ENCODE measurements at regions not wholly inside any gene's neighbourhood (a gene's known extent, or its start where the extent isn't known, plus 50 kb on each side); places are given as distances from the start of the nearest gene placed in this dataset.

GRCh38 chr4:56222514-56222913, 164.8 kb downstream of the AASDH start:
- Histone ChIP-seq H3K36me3 (no peaks in the 10 kb centered on the region), H3K9me3 (no peaks in the 10 kb centered on the region), H3K4me3 (no peak overlapping the region), H3K27me3 (no peaks in the 10 kb centered on the region), H3K27ac (no peak overlapping the region), H3K4me1 (no peaks in the 10 kb centered on the region)
- no peak for TF ChIP-seq POLR2A (IDR thresholded peaks at IDR 0.05)
- TF ChIP-seq CTCF (IDR thresholded peaks at IDR 0.05): no peak
- DNase-seq: no peak

- H3K27ac ChIP-seq: no peak overlapping the region
- DNase-seq: no peak
- H3K36me3 ChIP-seq: no peaks in the 10 kb centered on the region
- H3K4me3 ChIP-seq: no peak overlapping the region
- no peaks in the 10 kb centered on the region for H3K27me3 ChIP-seq
- no peaks in the 10 kb centered on the region for H3K9me3 ChIP-seq
- TF ChIP-seq POLR2A (IDR thresholded peaks at IDR 0.05) (no peak), CTCF (IDR thresholded peaks at IDR 0.05) (no peak)
- H3K4me1 ChIP-seq: no peaks in the 10 kb centered on the region
Measured at GRCh38 chr4:56220261-56220660, 167.0 kb downstream of the AASDH start.

GRCh38 chr4:56219447-56219846, 167.8 kb downstream of the AASDH start:
- no peak for TF ChIP-seq CTCF (IDR thresholded peaks at IDR 0.05)
- no peak for TF ChIP-seq POLR2A (IDR thresholded peaks at IDR 0.05)
- no peaks in the 10 kb centered on the region for H3K27me3 ChIP-seq
- H3K9me3 ChIP-seq: no peaks in the 10 kb centered on the region
- no peak for DNase-seq
- H3K4me3 ChIP-seq: no peak overlapping the region
- no peaks in the 10 kb centered on the region for H3K4me1 ChIP-seq
- no peaks in the 10 kb centered on the region for H3K36me3 ChIP-seq
- no peak overlapping the region for H3K27ac ChIP-seq

- Histone ChIP-seq H3K27ac (peak overlapping the region in 3 of 4 donors; percentile 62 to 92 (median 81)), H3K36me3 (no peaks in the 10 kb centered on the region)
- TF ChIP-seq POLR2A (IDR thresholded peaks at IDR 0.05) (no peak), CTCF (IDR thresholded peaks at IDR 0.05) (no peak)
Measured at GRCh38 chr4:56218230-56218895, 168.9 kb downstream of the AASDH start.

GRCh38 chr4:56217343-56217890, 169.9 kb downstream of the AASDH start:
- no peaks in the 10 kb centered on the region for H3K36me3 ChIP-seq
- peaks cover 0 to under 1% (median 0%) of the 10 kb centered on the region in 4 donors for H3K4me1 ChIP-seq
- H3K4me3 ChIP-seq: peak overlapping the region in 2 of 4 donors; percentile 45 to 51
- no peaks in the 10 kb centered on the region for H3K27me3 ChIP-seq
- no peak for DNase-seq
- H3K27ac ChIP-seq: peak overlapping the region in 3 of 4 donors; percentile 62 to 92 (median 81)
- no peak for TF ChIP-seq CTCF (IDR thresholded peaks at IDR 0.05)
- TF ChIP-seq POLR2A (IDR thresholded peaks at IDR 0.05): peak in 1 of 2 donors; percentile 21
- H3K9me3 ChIP-seq: no peaks in the 10 kb centered on the region

More at GRCh38 chr4:56218230-56218895, 168.9 kb downstream of the AASDH start:
- H3K4me1 ChIP-seq: no peaks in the 10 kb centered on the region
- H3K9me3 ChIP-seq: no peaks in the 10 kb centered on the region
- no peaks in the 10 kb centered on the region for H3K27me3 ChIP-seq
- peak overlapping the region in 2 of 4 donors; percentile 45 to 51 for H3K4me3 ChIP-seq
- no peak for DNase-seq

All from Peyer's patch (tissue), 4 donors.